ENCODE measurements at regions not wholly inside any gene's neighbourhood (a gene's known extent, or its start where the extent isn't known, plus 50 kb on each side); places are given as distances from the start of the nearest gene placed in this dataset.
"Not testable (repeated sequence)": the region's sequence is repeated elsewhere in the genome, so short reads cannot be mapped to it uniquely, and the experiment has no call there.

GRCh38 chr14:105776112-105776511 lies 249.7 kb downstream of the TMEM121 start:
- H3K4me1 ChIP-seq (ENCODE audit: control insufficient read depth in 2 of 2, insufficient read depth in 2 of 2, low read length in 1 of 2); H3K27me3 ChIP-seq (ENCODE audit: control insufficient read depth in 1 of 2, insufficient read depth in 2 of 2, low read length in 2 of 2); H3K27ac ChIP-seq (ENCODE audit: low read depth in 2 of 2, low read length in 1 of 2); H3K4me3 ChIP-seq (ENCODE audit: low read depth in 1 of 2, low read length in 2 of 2); H3K36me3 ChIP-seq (ENCODE audit: control insufficient read depth in 2 of 2, insufficient read depth in 2 of 2, low read length in 1 of 2); H3K9me3 ChIP-seq (ENCODE audit: control insufficient read depth in 2 of 2, insufficient read depth in 1 of 2, low read depth in 1 of 2, low read length in 1 of 2): not testable (repeated sequence)
- WGBS, 2 donors = 64 to 69% methylated on average over 6 of the region's 6 CpGs

GRCh38 chr14:105776924-105777323 lies 250.5 kb downstream of the TMEM121 start:
- Histone ChIP-seq H3K27ac (ENCODE audit: low read depth in 2 of 2, low read length in 1 of 2) (no peak overlapping the region), H3K4me3 (ENCODE audit: low read depth in 1 of 2, low read length in 2 of 2) (no peak overlapping the region), H3K9me3 (ENCODE audit: control insufficient read depth in 2 of 2, insufficient read depth in 1 of 2, low read depth in 1 of 2, low read length in 1 of 2) (peaks cover 0 to 6% of the 10 kb centered on the region in 2 donors), H3K36me3 (ENCODE audit: control insufficient read depth in 2 of 2, insufficient read depth in 2 of 2, low read length in 1 of 2) (no peaks in the 10 kb centered on the region), H3K4me1 (ENCODE audit: control insufficient read depth in 2 of 2, insufficient read depth in 2 of 2, low read length in 1 of 2) (no peaks in the 10 kb centered on the region), H3K27me3 (ENCODE audit: control insufficient read depth in 1 of 2, insufficient read depth in 2 of 2, low read length in 2 of 2) (no peaks in the 10 kb centered on the region)
- WGBS, 2 donors = 88 to 91% methylated on average over 13 of the region's 13 CpGs

GRCh38 chr14:105783707-105784106 lies 257.3 kb downstream of the TMEM121 start:
- Histone ChIP-seq H3K4me1 (ENCODE audit: control insufficient read depth in 2 of 2, insufficient read depth in 2 of 2, low read length in 1 of 2) (no peaks in the 10 kb centered on the region), H3K27me3 (ENCODE audit: control insufficient read depth in 1 of 2, insufficient read depth in 2 of 2, low read length in 2 of 2) (no peaks in the 10 kb centered on the region), H3K36me3 (ENCODE audit: control insufficient read depth in 2 of 2, insufficient read depth in 2 of 2, low read length in 1 of 2) (no peaks in the 10 kb centered on the region), H3K4me3 (ENCODE audit: low read depth in 1 of 2, low read length in 2 of 2) (no peak overlapping the region), H3K27ac (ENCODE audit: low read depth in 2 of 2, low read length in 1 of 2) (no peak overlapping the region), H3K9me3 (ENCODE audit: control insufficient read depth in 2 of 2, insufficient read depth in 1 of 2, low read depth in 1 of 2, low read length in 1 of 2) (peaks cover 0 to 12% of the 10 kb centered on the region in 2 donors)
- 46 to 57% methylated on average over 3 of the region's 3 CpGs for WGBS, 2 donors

GRCh38 chr14:105793836-105794235 lies 267.5 kb downstream of the TMEM121 start:
- Histone ChIP-seq H3K4me1 (ENCODE audit: control insufficient read depth in 2 of 2, insufficient read depth in 2 of 2, low read length in 1 of 2) (no peaks in the 10 kb centered on the region), H3K36me3 (ENCODE audit: control insufficient read depth in 2 of 2, insufficient read depth in 2 of 2, low read length in 1 of 2) (no peaks in the 10 kb centered on the region), H3K4me3 (ENCODE audit: low read depth in 1 of 2, low read length in 2 of 2) (no peak overlapping the region), H3K27ac (ENCODE audit: low read depth in 2 of 2, low read length in 1 of 2) (no peak overlapping the region), H3K9me3 (ENCODE audit: control insufficient read depth in 2 of 2, insufficient read depth in 1 of 2, low read depth in 1 of 2, low read length in 1 of 2) (peaks cover 0 to 3% of the 10 kb centered on the region in 2 donors), H3K27me3 (ENCODE audit: control insufficient read depth in 1 of 2, insufficient read depth in 2 of 2, low read length in 2 of 2) (no peaks in the 10 kb centered on the region)
- 77 to 78% methylated on average over 4 of the region's 4 CpGs for WGBS, 2 donors

- Histone ChIP-seq H3K4me3 (ENCODE audit: low read depth in 1 of 2, low read length in 2 of 2) (no peak overlapping the region), H3K4me1 (ENCODE audit: control insufficient read depth in 2 of 2, insufficient read depth in 2 of 2, low read length in 1 of 2) (no peaks in the 10 kb centered on the region), H3K27ac (ENCODE audit: low read depth in 2 of 2, low read length in 1 of 2) (no peak overlapping the region), H3K27me3 (ENCODE audit: control insufficient read depth in 1 of 2, insufficient read depth in 2 of 2, low read length in 2 of 2) (no peaks in the 10 kb centered on the region), H3K36me3 (ENCODE audit: control insufficient read depth in 2 of 2, insufficient read depth in 2 of 2, low read length in 1 of 2) (no peaks in the 10 kb centered on the region), H3K9me3 (ENCODE audit: control insufficient read depth in 2 of 2, insufficient read depth in 1 of 2, low read depth in 1 of 2, low read length in 1 of 2) (peaks cover 0 to 3% of the 10 kb centered on the region in 2 donors)
- 88 to 92% methylated on average over 1 of the region's 1 CpG for WGBS, 2 donors
These were observed 271.2 kb downstream of the TMEM121 start for GRCh38 chr14:105797546-105797945.

GRCh38 chr14:105805701-105806100 lies 279.3 kb downstream of the TMEM121 start:
- Histone ChIP-seq H3K27me3 (ENCODE audit: control insufficient read depth in 1 of 2, insufficient read depth in 2 of 2, low read length in 2 of 2) (no peaks in the 10 kb centered on the region), H3K4me3 (ENCODE audit: low read depth in 1 of 2, low read length in 2 of 2) (no peak overlapping the region), H3K9me3 (ENCODE audit: control insufficient read depth in 2 of 2, insufficient read depth in 1 of 2, low read depth in 1 of 2, low read length in 1 of 2) (peaks cover 0 to 7% of the 10 kb centered on the region in 2 donors), H3K4me1 (ENCODE audit: control insufficient read depth in 2 of 2, insufficient read depth in 2 of 2, low read length in 1 of 2) (no peaks in the 10 kb centered on the region), H3K36me3 (ENCODE audit: control insufficient read depth in 2 of 2, insufficient read depth in 2 of 2, low read length in 1 of 2) (no peaks in the 10 kb centered on the region), H3K27ac (ENCODE audit: low read depth in 2 of 2, low read length in 1 of 2) (no peak overlapping the region)

GRCh38 chr14:105806568-105806967 lies 280.2 kb downstream of the TMEM121 start:
- H3K9me3 ChIP-seq (ENCODE audit: control insufficient read depth in 2 of 2, insufficient read depth in 1 of 2, low read depth in 1 of 2, low read length in 1 of 2) = peaks cover 0 to 7% of the 10 kb centered on the region in 2 donors
- H3K27me3 ChIP-seq (ENCODE audit: control insufficient read depth in 1 of 2, insufficient read depth in 2 of 2, low read length in 2 of 2) = no peaks in the 10 kb centered on the region
- H3K27ac ChIP-seq (ENCODE audit: low read depth in 2 of 2, low read length in 1 of 2) = no peak overlapping the region
- H3K4me3 ChIP-seq (ENCODE audit: low read depth in 1 of 2, low read length in 2 of 2) = no peak overlapping the region
- no peaks in the 10 kb centered on the region for H3K4me1 ChIP-seq (ENCODE audit: control insufficient read depth in 2 of 2, insufficient read depth in 2 of 2, low read length in 1 of 2)
- H3K36me3 ChIP-seq (ENCODE audit: control insufficient read depth in 2 of 2, insufficient read depth in 2 of 2, low read length in 1 of 2) = no peaks in the 10 kb centered on the region
- 47 to 55% methylated on average over 3 of the region's 3 CpGs for WGBS, 2 donors

- Histone ChIP-seq H3K4me3 (ENCODE audit: low read depth in 1 of 2, low read length in 2 of 2) (no peak overlapping the region), H3K27ac (ENCODE audit: low read depth in 2 of 2, low read length in 1 of 2) (no peak overlapping the region), H3K36me3 (ENCODE audit: control insufficient read depth in 2 of 2, insufficient read depth in 2 of 2, low read length in 1 of 2) (no peaks in the 10 kb centered on the region), H3K27me3 (ENCODE audit: control insufficient read depth in 1 of 2, insufficient read depth in 2 of 2, low read length in 2 of 2) (peaks cover 0 to 4% of the 10 kb centered on the region in 2 donors), H3K4me1 (ENCODE audit: control insufficient read depth in 2 of 2, insufficient read depth in 2 of 2, low read length in 1 of 2) (no peaks in the 10 kb centered on the region), H3K9me3 (ENCODE audit: control insufficient read depth in 2 of 2, insufficient read depth in 1 of 2, low read depth in 1 of 2, low read length in 1 of 2) (peaks cover 0 to 2% of the 10 kb centered on the region in 2 donors)
- WGBS, 2 donors = 77 to 78% methylated on average over 21 of the region's 21 CpGs
These were observed 291.8 kb downstream of the TMEM121 start for GRCh38 chr14:105817971-105818711.

GRCh38 chr14:105818712-105819005 lies 292.3 kb downstream of the TMEM121 start:
- Histone ChIP-seq H3K4me1 (ENCODE audit: control insufficient read depth in 2 of 2, insufficient read depth in 2 of 2, low read length in 1 of 2) (no peaks in the 10 kb centered on the region), H3K27ac (ENCODE audit: low read depth in 2 of 2, low read length in 1 of 2) (no peak overlapping the region), H3K27me3 (ENCODE audit: control insufficient read depth in 1 of 2, insufficient read depth in 2 of 2, low read length in 2 of 2) (peaks cover 0 to 4% of the 10 kb centered on the region in 2 donors), H3K36me3 (ENCODE audit: control insufficient read depth in 2 of 2, insufficient read depth in 2 of 2, low read length in 1 of 2) (no peaks in the 10 kb centered on the region), H3K4me3 (ENCODE audit: low read depth in 1 of 2, low read length in 2 of 2) (no peak overlapping the region), H3K9me3 (ENCODE audit: control insufficient read depth in 2 of 2, insufficient read depth in 1 of 2, low read depth in 1 of 2, low read length in 1 of 2) (peaks cover 0 to 2% of the 10 kb centered on the region in 2 donors)
- WGBS, 2 donors = 79 to 86% methylated on average over 11 of the region's 11 CpGs

GRCh38 chr14:105830171-105830570 lies 303.8 kb downstream of the TMEM121 start:
- no peaks in the 10 kb centered on the region for H3K9me3 ChIP-seq (ENCODE audit: control insufficient read depth in 2 of 2, insufficient read depth in 1 of 2, low read depth in 1 of 2, low read length in 1 of 2)
- H3K36me3 ChIP-seq (ENCODE audit: control insufficient read depth in 2 of 2, insufficient read depth in 2 of 2, low read length in 1 of 2) = no peaks in the 10 kb centered on the region
- H3K27ac ChIP-seq (ENCODE audit: low read depth in 2 of 2, low read length in 1 of 2) = no peak overlapping the region
- H3K27me3 ChIP-seq (ENCODE audit: control insufficient read depth in 1 of 2, insufficient read depth in 2 of 2, low read length in 2 of 2) = peaks cover 0 to 2% of the 10 kb centered on the region in 2 donors
- 71 to 83% methylated on average over 6 of the region's 6 CpGs for WGBS, 2 donors
- no peaks in the 10 kb centered on the region for H3K4me1 ChIP-seq (ENCODE audit: control insufficient read depth in 2 of 2, insufficient read depth in 2 of 2, low read length in 1 of 2)
- H3K4me3 ChIP-seq (ENCODE audit: low read depth in 1 of 2, low read length in 2 of 2) = no peak overlapping the region
